ENCODE measurements at regions not wholly inside any gene's neighbourhood (a gene's known extent, or its start where the extent isn't known, plus 50 kb on each side); places are given as distances from the start of the nearest gene placed in this dataset.

GRCh38 chr1:239242404-239242803, 144.0 kb upstream of the CHRM3 start:
- TF ChIP-seq EZH2phosphoT487 (IDR thresholded peaks at IDR 0.05; ENCODE audit: borderline replicate concordance) = no peak
- TF ChIP-seq CTCF (conservative IDR thresholded peaks at IDR 0.05; ENCODE audit: low read length) = no peak
